ENCODE measurements at regions not wholly inside any gene's neighbourhood (a gene's known extent, or its start where the extent isn't known, plus 50 kb on each side); places are given as distances from the start of the nearest gene placed in this dataset.

- H3K4me3 ChIP-seq (ENCODE audit: control insufficient read depth, low read depth, low read length), result no peak overlapping the region
- peak; percentile 44 for DNase-seq (ENCODE audit: low read depth)
- TF ChIP-seq CTCF (conservative IDR thresholded peaks at IDR 0.05; ENCODE audit: control insufficient read depth, insufficient read depth, low read depth, low read length), result no peak
Measured at GRCh38 chr20:3312940-3313682, 74.1 kb upstream of the SLC4A11 start.

GRCh38 chr20:3311623-3312022, 72.6 kb upstream of the SLC4A11 start:
- TF ChIP-seq CTCF (conservative IDR thresholded peaks at IDR 0.05; ENCODE audit: control insufficient read depth, insufficient read depth, low read depth, low read length), result no peak
- no peak for DNase-seq (ENCODE audit: low read depth)

GRCh38 chr20:3309226-3309625, 70.2 kb upstream of the SLC4A11 start:
- H3K4me3 ChIP-seq (ENCODE audit: control insufficient read depth, low read depth, low read length), result no peak overlapping the region
- DNase-seq (ENCODE audit: low read depth), result no peak
- TF ChIP-seq CTCF (conservative IDR thresholded peaks at IDR 0.05; ENCODE audit: control insufficient read depth, insufficient read depth, low read depth, low read length), result no peak

More at GRCh38 chr20:3311623-3312022, 72.6 kb upstream of the SLC4A11 start:
- H3K4me3 ChIP-seq (ENCODE audit: control insufficient read depth, low read depth, low read length), result no peak overlapping the region

GRCh38 chr20:3307725-3308124, 68.7 kb upstream of the SLC4A11 start:
- no peak overlapping the region for H3K4me3 ChIP-seq (ENCODE audit: control insufficient read depth, low read depth, low read length)
- no peak for DNase-seq (ENCODE audit: low read depth)
- no peak for TF ChIP-seq CTCF (conservative IDR thresholded peaks at IDR 0.05; ENCODE audit: control insufficient read depth, insufficient read depth, low read depth, low read length)

GRCh38 chr20:3307078-3307477, 68.1 kb upstream of the SLC4A11 start:
- TF ChIP-seq CTCF (conservative IDR thresholded peaks at IDR 0.05; ENCODE audit: control insufficient read depth, insufficient read depth, low read depth, low read length), result no peak
- H3K4me3 ChIP-seq (ENCODE audit: control insufficient read depth, low read depth, low read length), result no peak overlapping the region
- DNase-seq (ENCODE audit: low read depth), result no peak

- TF ChIP-seq CTCF (conservative IDR thresholded peaks at IDR 0.05; ENCODE audit: control insufficient read depth, insufficient read depth, low read depth, low read length), result no peak
- no peak overlapping the region for H3K4me3 ChIP-seq (ENCODE audit: control insufficient read depth, low read depth, low read length)
- no peak for DNase-seq (ENCODE audit: low read depth)
Measured at GRCh38 chr20:3306068-3306467, 67.1 kb upstream of the SLC4A11 start.

All from fibroblast of mammary gland (primary cell).